RWPE1 (cell line): ENCODE measurements at regions not wholly inside any gene's neighbourhood (a gene's known extent, or its start where the extent isn't known, plus 50 kb on each side); places are given as distances from the start of the nearest gene placed in this dataset.

Source experiments
- CTCF ChIA-PET: fragments of 350-600 bp; sonication (Branson Sonifier 250); formaldehyde crosslinking; extraction: SDS; loops from one replicate; lab custom pipeline; 2021; lab: Yijun Ruan, JAX
- POLR2A ChIA-PET: fragments of 400-600 bp; formaldehyde crosslinking; extraction: SDS; loops from one replicate; lab custom pipeline; 2020; ENCODE audit warnings: antibody characterized with exemption; ENCODE audit not compliant: low non-redundant PET; lab: Yijun Ruan, JAX
- DNase-seq: peaks from one replicate; pipeline ENCODE4 v3.0.0; 2012; ENCODE audit warnings: low spot score
- H3K27ac ChIP-seq: fragments of 450-650 bp; 2 replicates; pipeline ENCODE4 v1.5.1; 2017
- CTCF ChIP-seq: fragments of 450-650 bp; conservative IDR thresholded peaks from 2 replicates; pipeline ENCODE4 v1.5.1; 2017; ENCODE audit warnings: low read depth, mild to moderate bottlenecking

GRCh38 chr6:14986370-14986769 lies 259.5 kb upstream of the JARID2 start:
- no peak for DNase-seq
- ChIA-PET CTCF (no interaction called here), POLR2A (no interaction called here)
- no peak overlapping the region for H3K27ac ChIP-seq
- TF ChIP-seq CTCF: no peak

GRCh38 chr6:14987490-14987889 lies 258.4 kb upstream of the JARID2 start:
- TF ChIP-seq CTCF: no peak
- no peak for DNase-seq
- ChIA-PET CTCF (no interaction called here), POLR2A (no interaction called here)
- no peak overlapping the region for H3K27ac ChIP-seq

GRCh38 chr6:14992382-14992781 lies 253.5 kb upstream of the JARID2 start:
- no peak for TF ChIP-seq CTCF
- CTCF ChIA-PET: interaction anchor here (1.0 kb wide), 1 partner anchor 14 kb away, joined by 3 read pairs; no protein-coding TSS in a partner anchor
- POLR2A ChIA-PET: no interaction called here
- DNase-seq: no peak
- H3K27ac ChIP-seq: no peak overlapping the region

DNA sequence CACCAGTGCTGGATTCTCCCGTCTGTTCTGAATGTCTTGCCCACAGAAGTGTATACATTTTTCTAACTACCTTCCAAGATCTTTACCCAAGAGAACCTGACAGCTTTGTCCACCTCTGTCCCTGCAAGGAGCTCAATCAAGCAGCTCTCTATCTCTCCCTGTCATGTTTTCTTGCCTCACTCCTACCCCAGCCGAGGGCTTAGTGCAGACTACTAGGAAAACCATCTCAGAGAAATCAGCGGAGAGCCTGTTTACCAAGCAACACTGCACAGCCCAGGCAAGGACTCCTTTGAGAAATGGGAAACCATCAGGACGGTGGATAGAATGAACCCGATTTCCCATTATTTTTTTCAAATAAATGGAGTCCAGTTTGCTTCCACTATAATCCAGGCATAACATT lies 250.7 kb upstream of the JARID2 start:
- no peak for TF ChIP-seq CTCF
- POLR2A ChIA-PET: no interaction called here
- no peak overlapping the region for H3K27ac ChIP-seq
- CTCF ChIA-PET: no interaction called here
- no peak for DNase-seq

- no peak for DNase-seq
- no peak overlapping the region for H3K27ac ChIP-seq
- ChIA-PET CTCF (no interaction called here), POLR2A (no interaction called here)
- no peak for TF ChIP-seq CTCF
Measured at GRCh38 chr6:14995966-14996602, 249.8 kb upstream of the JARID2 start.

DNA sequence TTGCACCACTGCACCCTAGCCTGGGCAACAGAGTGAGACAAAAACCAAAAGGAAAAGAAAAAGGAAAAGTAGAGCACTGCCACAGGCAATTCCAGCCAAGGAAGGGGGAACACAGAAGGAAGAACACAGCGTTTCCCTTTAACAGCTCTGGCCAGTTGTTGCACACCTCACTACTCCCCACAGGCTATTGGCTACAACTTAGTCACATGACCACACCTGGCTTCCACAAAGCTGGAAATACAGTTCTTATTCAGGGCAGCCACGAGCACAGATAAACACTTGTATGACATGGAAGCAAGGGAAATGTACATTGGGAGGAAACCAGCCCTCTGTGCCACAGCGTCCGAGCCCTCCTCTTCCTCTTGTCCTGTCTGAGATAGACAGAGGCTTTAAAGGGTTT lies 249.0 kb upstream of the JARID2 start:
- H3K27ac ChIP-seq: no peak overlapping the region
- TF ChIP-seq CTCF: no peak
- POLR2A ChIA-PET: no interaction called here
- no peak for DNase-seq
- CTCF ChIA-PET: no interaction called here
